Astrocyte of the spinal cord (primary cell): ENCODE measurements at regions not wholly inside any gene's neighbourhood (a gene's known extent, or its start where the extent isn't known, plus 50 kb on each side); places are given as distances from the start of the nearest gene placed in this dataset.

ENCODE experiments used
- DNase-seq: peaks from one replicate; pipeline ENCODE4 v3.0.0; 2011; ENCODE audit warnings: low read depth, low spot score
- H3K4me3 ChIP-seq: 2 replicates; pipeline ENCODE4 v1.5.1; 2011; ENCODE audit warnings: low read depth, mild to moderate bottlenecking, low read length, moderate library complexity
- CTCF ChIP-seq: IDR thresholded peaks from 2 replicates; pipeline ENCODE4 v1.5.1; 2012; ENCODE audit warnings: low read depth, mild to moderate bottlenecking, low read length, inconsistent platforms
- in situ Hi-C: cut with HindIII; loops from 2 replicates; pipeline ENCODE4 v1.10.0; 2017; ENCODE audit warnings: low sequenced_read_pairs

GRCh38 chr5:168155585-168155984 is 135.9 kb upstream of the WWC1 start:
- DNase-seq: no peak
- no peak for TF ChIP-seq CTCF
- H3K4me3 ChIP-seq: no peak overlapping the region
- in situ Hi-C loops: no loop called here

GRCh38 chr5:168156170-168156569 is 135.3 kb upstream of the WWC1 start:
- no peak for TF ChIP-seq CTCF
- no peak for DNase-seq
- H3K4me3 ChIP-seq: no peak overlapping the region
- in situ Hi-C loops: no loop called here

- no peak for TF ChIP-seq CTCF
- no peak for DNase-seq
- H3K4me3 ChIP-seq: no peak overlapping the region
- in situ Hi-C loops: no loop called here
These were observed 134.3 kb upstream of the WWC1 start for GRCh38 chr5:168157141-168157540.

- H3K4me3 ChIP-seq: no peak overlapping the region
- no peak for DNase-seq
- no peak for TF ChIP-seq CTCF
- in situ Hi-C loops: no loop called here
These were observed 132.0 kb upstream of the WWC1 start for GRCh38 chr5:168159425-168159824.

GRCh38 chr5:168162464-168162863 is 129.0 kb upstream of the WWC1 start:
- no peak for TF ChIP-seq CTCF
- DNase-seq: no peak
- no peak overlapping the region for H3K4me3 ChIP-seq
- in situ Hi-C loops: no loop called here

GRCh38 chr5:168163966-168164365 is 127.5 kb upstream of the WWC1 start:
- no peak for TF ChIP-seq CTCF
- H3K4me3 ChIP-seq: no peak overlapping the region
- in situ Hi-C loops: no loop called here
- DNase-seq: no peak
